ENCODE measurements at regions not wholly inside any gene's neighbourhood (a gene's known extent, or its start where the extent isn't known, plus 50 kb on each side); places are given as distances from the start of the nearest gene placed in this dataset.
"Not testable (repeated sequence)": the region's sequence is repeated elsewhere in the genome, so short reads cannot be mapped to it uniquely, and the experiment has no call there.

DNA sequence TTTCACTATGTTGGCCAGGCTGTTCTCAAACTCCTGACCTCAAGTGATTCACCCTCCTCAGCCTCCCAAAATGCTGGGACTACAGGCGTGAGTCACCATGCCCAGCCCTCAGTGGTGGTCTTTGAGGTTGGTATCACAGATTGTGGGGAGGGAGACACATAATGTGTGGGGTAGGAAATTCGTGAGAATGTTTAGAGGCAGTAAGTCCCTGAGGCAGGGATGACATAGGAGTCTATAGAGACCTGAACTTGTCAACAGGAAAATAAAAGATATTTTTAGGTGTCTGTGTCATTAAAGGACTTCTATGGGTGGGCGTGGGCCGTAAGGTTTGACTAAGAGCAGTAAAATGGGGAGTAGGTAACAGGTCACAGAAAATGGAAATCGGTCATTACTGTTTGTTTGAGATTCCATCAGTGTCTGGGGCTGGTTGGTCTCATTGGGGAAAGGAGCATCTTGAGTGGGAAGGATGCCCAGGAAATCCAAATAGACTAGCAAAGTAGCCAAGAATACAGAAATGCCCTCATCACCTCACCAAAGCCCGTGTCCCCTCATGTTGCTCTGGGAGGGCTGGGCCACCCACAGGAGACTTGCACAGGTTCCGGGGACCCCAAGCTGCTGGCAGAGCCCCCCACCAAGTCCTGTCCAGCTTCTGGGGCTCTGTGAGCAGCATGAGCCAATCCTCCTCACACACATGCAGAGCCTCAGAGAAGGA is 63.6 kb upstream of the BCL2L14 start:
- H3K4me3 ChIP-seq: no peak overlapping the region
- no peaks in the 10 kb centered on the region for H3K27me3 ChIP-seq
- DNase-seq: peak; percentile 44
- no peaks in the 10 kb centered on the region for H3K36me3 ChIP-seq
- H3K9me3 ChIP-seq: no peaks in the 10 kb centered on the region

DNA sequence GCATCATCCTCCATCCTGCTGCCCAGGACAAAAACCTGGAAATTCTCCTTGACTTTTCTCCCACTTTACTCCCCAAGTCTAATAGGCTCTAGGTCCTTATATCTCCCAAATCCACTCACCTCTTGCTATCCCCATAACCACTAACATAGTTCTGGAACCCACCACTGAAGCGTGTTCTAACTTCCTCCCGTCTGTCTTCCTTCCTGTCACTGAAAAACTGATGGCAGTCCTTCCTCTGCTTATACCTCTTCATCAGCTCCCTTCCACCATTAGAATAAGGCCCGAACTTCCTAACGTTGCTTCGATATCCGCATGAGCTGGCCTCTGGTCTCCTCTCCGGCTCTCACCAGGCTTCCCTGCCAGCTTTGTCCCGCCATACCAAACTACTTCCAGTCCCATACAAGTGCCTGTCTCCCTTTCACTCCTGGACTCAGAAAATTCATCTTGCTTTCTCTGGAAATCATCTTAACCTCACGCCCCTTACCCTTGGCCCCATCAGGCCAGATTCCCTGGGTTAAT is 63.0 kb upstream of the BCL2L14 start:
- Histone ChIP-seq H3K36me3 (no peaks in the 10 kb centered on the region), H3K4me3 (no peak overlapping the region), H3K27me3 (no peaks in the 10 kb centered on the region), H3K9me3 (no peaks in the 10 kb centered on the region)
- no peak for DNase-seq

DNA sequence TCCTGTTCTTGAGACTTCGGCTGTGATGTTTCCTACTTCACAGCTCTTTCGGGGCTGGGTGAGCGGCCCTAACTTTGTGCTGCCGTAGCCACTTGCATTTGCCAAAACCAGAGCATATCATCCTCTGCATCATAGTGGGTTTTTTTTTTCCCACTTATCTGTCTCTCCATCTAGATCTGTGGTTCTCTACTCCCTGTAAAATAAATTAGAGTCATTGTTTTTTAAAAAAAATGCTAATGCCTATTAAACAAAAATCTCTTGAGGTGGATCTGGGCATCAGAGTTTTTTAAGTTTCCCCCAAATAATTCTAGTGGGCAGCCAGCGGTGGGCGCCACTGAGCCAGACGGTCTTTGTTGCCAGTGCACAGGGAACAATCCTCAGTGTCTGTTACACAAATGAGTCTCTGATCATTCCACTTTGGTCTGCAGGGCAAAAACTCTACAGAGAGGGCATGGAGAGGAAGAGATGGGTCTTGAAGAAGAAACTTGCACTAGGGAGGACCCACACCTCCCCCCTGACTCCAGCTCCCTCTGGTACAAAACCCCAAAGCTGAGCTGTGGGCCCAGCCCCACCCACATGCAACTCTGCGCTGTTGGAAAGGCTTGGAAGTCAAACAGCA is 62.4 kb upstream of the BCL2L14 start:
- no peaks in the 10 kb centered on the region for H3K27me3 ChIP-seq
- no peaks in the 10 kb centered on the region for H3K36me3 ChIP-seq
- H3K4me3 ChIP-seq: no peak overlapping the region
- DNase-seq: no peak
- no peaks in the 10 kb centered on the region for H3K9me3 ChIP-seq

DNA sequence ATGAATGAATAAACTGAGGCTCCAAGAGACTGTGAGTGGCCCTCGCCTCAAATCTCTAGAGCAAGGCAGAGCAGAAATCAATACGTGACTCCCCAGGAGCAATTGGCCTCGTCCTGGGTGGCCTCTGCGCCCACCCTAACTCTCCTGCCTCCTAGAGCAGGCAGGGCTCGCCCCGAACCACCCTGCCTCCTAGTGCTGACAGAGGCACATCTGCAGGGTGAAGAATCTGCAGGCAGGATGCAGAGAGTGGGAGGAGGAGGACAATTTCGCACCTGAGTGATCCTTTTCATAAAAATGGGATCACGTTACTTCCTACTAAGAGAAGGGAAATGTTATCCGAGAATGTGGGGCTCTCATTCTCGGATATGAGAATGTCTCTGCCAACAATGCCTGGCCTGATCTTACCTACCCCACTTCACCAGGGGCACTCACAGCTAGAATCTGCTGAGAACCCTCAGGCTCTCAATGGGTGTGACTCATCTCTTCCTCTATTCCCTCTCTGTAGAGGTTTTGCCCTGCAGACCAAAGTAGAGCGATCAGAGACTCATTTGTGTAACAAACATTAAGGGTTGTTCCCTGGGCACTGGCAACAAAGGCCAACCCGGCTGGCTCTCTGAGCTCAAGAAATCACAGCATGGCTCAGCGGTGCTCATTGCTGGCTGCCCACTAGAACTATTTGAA is 61.7 kb upstream of the BCL2L14 start:
- Histone ChIP-seq H3K4me3 (no peak overlapping the region), H3K36me3 (no peaks in the 10 kb centered on the region), H3K27me3 (no peaks in the 10 kb centered on the region), H3K9me3 (no peaks in the 10 kb centered on the region)
- peak; percentile 49 for DNase-seq

DNA sequence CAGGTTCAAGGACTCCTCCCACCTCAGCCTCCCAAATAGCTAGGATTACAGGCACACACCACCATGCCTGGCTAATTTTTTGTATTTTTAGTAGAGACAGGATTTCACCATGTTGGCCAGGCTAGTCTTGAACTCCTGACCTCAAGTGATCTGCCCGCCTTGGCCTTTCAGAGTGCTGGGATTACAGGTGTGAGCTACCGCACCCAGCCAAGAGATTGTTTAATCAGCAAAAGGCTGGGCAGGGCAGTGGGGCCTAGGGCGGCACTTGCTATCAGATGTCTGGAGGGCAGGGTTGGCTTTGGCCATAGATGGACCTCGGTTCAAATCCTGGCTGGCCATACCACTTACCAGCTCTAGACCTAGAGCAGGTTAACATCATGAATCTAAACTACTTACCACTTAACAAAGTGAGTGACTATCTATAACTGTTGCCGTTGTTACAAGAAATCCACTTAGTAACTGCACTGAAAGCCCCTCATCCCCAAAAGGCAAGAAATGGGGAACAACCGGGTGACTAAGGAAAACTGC is 60.9 kb upstream of the BCL2L14 start:
- H3K27me3 ChIP-seq, H3K36me3 ChIP-seq, H3K4me3 ChIP-seq, DNase-seq, H3K9me3 ChIP-seq: not testable (repeated sequence)

DNA sequence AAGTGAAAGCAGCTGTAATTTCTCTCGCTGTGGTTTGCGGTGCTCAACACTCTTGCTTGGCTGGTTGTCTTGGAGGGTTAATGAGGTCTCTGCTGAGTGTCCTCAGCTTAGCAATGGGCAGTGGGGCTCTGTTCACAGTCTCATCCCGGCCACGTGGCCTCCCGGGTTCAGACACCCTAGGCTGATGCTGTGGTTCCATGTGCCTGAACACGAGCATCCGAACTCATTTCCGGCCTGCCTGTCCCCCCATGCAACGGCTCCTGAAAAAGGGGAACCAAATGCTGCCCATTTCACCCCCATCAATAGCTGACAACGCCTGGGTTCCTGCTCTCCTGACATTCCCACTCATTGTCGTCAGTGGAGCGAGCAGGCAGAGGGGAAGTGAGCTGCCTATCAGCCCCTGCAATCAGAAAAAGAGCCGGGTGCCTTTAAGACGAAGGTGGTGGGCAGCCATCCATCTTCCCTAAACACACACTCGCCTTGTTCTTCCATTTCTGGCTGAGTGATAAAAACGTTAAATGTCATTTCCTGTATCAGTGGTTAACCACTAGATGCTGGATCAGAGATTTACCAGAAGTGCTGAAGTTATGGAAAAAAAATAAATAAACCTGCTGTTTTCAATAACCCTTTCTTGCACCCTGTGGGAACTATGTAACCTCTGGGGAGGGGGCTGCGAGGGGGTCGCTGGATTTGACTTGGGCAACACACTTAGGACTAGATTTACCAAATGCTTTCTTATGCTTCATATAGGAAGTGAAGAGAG is 60.3 kb upstream of the BCL2L14 start:
- Histone ChIP-seq H3K27me3 (no peaks in the 10 kb centered on the region), H3K36me3 (no peaks in the 10 kb centered on the region), H3K9me3 (no peaks in the 10 kb centered on the region), H3K4me3 (no peak overlapping the region)
- DNase-seq: peak; percentile 30

DNA sequence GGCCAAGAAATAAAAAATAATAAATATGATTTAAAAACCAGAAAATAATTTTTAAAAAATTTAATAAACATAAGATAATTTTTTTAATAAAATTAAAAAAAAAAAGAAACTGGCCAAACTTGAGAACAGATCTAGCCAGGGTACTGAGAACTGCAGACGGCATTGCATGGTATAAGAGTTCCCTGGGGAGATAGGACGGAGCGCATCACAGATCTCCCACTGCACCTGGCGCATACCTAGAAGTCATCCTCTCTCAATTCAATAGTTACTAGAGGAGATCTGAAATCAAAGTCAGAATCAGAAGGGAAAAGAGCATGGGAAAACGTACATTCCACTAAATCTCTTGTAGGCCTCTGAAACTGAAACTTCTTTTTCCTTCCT is 58.9 kb upstream of the BCL2L14 start:
- Histone ChIP-seq H3K36me3 (no peaks in the 10 kb centered on the region), H3K4me3 (no peak overlapping the region), H3K27me3 (no peaks in the 10 kb centered on the region), H3K9me3 (no peaks in the 10 kb centered on the region)
- no peak for DNase-seq

DNA sequence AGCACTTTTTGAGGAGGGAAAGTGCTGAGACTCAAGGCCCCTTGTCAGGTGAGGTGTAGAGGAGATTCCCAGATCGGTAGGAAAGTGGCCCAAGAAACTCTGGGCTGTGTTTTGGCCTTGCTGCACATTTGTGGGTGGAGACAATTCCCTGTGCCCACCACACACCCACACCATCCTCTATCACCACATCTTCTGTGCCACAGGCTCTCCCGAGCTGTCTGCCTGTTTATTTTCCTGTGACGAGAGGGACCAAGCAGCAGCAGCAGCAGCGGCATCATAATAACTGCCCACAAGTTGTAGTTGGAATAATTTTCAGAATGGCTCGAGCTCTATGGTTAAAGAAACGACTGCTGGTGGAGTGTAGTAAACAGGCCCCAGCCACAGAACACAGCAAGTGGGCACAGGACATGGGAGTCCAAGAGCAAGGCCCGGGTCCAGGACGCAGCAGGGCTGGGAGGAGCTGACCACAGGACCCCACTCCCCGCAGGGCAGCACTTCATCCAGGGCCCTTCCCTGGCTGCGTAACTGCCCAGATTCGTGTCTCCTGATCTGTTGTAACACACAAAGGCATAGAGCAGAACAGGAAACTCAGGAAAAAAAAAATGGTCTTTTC is 55.6 kb upstream of the BCL2L14 start:
- H3K9me3 ChIP-seq: no peaks in the 10 kb centered on the region
- H3K4me3 ChIP-seq: no peak overlapping the region
- no peak for DNase-seq
- H3K27me3 ChIP-seq: no peaks in the 10 kb centered on the region
- H3K36me3 ChIP-seq: no peaks in the 10 kb centered on the region

DNA sequence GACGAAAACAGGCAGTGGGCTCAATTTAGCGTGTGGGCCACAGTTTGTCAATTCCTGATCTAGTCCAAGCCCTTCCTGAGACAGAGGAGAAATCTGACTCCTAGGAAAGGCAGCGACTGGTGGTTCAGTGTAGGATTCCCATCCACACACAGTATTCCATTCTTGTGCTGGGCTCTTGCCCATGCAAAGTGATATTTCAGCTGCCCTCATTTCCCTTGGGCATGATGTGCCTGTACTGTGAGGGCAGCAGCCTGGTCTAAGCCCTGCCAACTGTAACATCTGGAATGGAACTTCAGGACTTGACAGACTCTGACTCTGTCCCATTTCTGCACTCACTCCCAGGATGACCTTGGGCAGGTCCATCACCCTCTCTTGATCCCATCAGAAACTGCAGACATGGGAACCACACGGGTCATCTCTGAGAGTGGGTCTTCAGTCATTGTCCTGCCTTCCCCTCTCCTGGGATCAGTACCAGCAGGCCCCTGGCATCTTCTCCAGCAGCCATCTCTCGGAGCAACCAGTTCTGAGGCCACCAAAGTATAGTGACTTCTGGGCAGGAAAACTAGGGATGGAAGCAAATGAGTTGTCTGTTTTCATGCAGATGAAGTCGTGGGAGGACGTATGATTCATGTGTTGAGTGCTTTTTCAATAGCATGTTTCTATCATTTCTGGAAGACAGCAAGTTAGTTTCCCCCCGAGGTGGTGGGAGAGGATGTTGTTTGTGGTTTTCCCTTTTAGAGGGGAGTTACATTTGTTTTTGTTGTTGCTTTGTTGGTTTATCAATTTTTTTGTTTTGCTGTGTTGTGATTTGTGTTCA is 54.2 kb upstream of the BCL2L14 start:
- no peaks in the 10 kb centered on the region for H3K36me3 ChIP-seq
- DNase-seq: no peak
- no peaks in the 10 kb centered on the region for H3K27me3 ChIP-seq
- H3K4me3 ChIP-seq: no peak overlapping the region
- H3K9me3 ChIP-seq: no peaks in the 10 kb centered on the region

DNA sequence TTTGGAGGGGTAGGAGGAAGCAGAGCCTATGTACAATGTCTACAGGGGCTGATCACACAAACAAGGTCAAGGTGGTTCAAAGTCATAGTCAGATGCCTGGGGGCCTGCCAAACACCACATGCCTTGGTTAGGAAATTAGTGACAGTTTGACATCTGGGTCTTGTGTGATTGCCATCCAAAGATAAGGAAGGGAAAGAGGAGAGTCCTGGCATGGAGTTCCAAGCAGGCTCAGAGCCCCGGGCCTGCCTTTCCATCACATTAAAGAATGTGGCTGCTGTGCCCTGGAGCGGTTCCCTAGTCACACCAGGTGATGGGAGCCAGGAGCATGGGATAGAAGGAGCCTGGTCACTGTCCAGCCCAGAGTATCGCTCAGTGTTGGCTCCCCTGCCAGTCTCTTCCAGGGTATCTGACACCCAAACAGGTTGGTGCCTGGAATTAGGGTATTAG is 53.6 kb upstream of the BCL2L14 start:
- no peaks in the 10 kb centered on the region for H3K9me3 ChIP-seq
- DNase-seq: no peak
- H3K4me3 ChIP-seq: no peak overlapping the region
- no peaks in the 10 kb centered on the region for H3K27me3 ChIP-seq
- H3K36me3 ChIP-seq: no peaks in the 10 kb centered on the region

DNA sequence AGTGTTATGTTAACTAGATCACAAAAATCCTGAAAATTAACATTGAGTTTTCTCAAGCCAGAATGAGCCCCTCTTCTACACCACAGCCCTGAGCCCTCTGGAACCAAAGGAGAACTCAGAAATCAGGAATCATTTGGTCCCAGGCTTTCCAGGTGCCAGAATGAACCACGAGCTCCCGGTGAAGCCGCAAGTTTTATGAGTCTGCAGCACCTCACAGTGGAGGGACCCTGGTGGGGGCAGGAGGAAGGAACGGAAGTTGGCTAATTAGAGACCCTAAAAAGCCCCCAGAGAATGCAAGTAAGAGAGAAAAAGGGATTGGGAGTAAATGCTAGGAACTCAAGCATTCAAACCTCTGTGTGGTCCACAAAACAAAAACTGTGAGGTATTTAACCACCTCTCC is 52.9 kb upstream of the BCL2L14 start:
- Histone ChIP-seq H3K27me3 (no peaks in the 10 kb centered on the region), H3K36me3 (no peaks in the 10 kb centered on the region), H3K9me3 (no peaks in the 10 kb centered on the region), H3K4me3 (no peak overlapping the region)
- DNase-seq: no peak

DNA sequence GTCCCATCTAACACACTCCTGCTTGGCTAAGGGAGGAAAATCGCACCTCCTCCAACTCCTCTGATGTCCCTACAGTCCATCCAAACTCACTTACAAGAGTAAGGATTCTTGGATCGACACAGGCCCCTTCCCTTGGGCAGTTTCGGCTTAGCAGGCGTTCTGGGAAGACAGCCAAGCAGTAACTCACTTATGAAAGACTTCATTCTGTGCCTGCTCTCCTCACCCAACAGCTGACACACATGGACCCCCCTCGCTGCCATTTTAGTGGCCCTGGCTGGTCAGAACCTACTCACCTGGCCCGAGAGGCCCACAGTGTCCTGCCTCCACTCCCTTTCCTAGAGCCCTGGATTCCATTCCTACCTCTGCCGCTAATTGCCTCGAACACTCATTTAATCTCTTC is 52.3 kb upstream of the BCL2L14 start:
- Histone ChIP-seq H3K4me3 (no peak overlapping the region), H3K9me3 (no peaks in the 10 kb centered on the region), H3K27me3 (no peaks in the 10 kb centered on the region), H3K36me3 (no peaks in the 10 kb centered on the region)
- peak; percentile 50 for DNase-seq

DNA sequence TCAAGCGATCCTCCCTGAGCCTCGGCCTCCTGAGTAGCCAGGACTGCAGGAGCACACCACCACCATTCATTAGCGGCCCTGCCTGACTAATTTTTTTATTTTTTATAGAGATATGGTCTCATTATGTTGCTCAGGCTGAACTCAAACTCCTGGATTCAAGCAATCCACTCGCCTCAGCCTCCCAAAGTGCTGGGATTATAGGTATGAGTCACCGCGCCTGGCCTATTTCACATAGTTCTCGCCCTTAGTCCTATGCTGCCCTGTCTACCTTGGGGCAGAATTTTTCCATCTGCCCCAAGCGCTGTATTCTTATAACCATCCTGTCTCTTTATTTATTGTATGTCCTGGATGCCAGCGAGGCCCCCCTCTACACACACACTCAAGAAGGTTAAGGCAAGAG is 50.9 kb upstream of the BCL2L14 start:
- Histone ChIP-seq H3K36me3 (no peaks in the 10 kb centered on the region), H3K9me3 (no peaks in the 10 kb centered on the region), H3K27me3 (no peaks in the 10 kb centered on the region), H3K4me3 (no peak overlapping the region)
- no peak for DNase-seq

DNA sequence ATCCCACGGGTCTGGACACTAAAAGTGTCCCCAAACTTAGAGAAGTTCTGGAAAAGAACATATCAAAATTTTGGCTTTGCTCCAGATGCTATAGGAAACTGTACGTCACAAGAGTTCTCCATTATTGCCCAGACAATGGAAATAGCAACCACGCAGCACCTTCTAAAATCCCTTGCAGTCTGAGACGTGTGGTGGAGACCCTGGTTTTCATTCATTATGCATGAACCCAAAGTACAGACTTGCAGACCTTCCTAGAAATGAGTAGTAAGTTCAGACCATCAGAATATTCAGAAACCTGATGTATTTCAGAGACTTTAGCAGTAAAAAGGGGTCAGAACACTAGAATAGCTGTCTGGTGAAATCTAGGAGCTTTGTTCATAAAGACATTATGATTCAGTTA is 50.0 kb upstream of the BCL2L14 start:
- DNase-seq: no peak
- Histone ChIP-seq H3K4me3 (no peak overlapping the region), H3K36me3 (no peaks in the 10 kb centered on the region), H3K9me3 (no peaks in the 10 kb centered on the region), H3K27me3 (no peaks in the 10 kb centered on the region)

Data from MG63 (cell line).